ENCODE measurements at regions not wholly inside any gene's neighbourhood (a gene's known extent, or its start where the extent isn't known, plus 50 kb on each side); places are given as distances from the start of the nearest gene placed in this dataset.
"Not testable (repeated sequence)": the region's sequence is repeated elsewhere in the genome, so short reads cannot be mapped to it uniquely, and the experiment has no call there.

DNA sequence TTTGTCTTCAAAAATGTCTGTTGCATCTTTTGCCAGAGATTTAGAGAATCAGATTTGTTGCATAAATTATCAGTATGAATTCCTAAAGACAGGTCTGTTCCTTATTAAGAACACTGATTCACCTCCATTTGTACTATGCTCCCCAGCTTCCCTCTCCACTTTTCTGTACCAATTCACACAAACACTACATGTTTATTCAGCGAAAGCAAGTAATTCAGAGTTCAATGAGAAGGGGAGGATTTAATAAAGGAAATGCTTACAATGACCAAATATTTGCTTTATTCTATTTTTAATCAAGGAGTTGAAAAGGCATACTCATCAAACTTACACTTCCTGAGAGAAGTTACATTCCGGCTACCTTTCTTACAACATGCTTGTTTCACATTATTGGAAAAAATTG lies 135.5 kb downstream of the NBPF8 start:
- DNase-seq (ENCODE audit: low read depth, low spot score), result not testable (repeated sequence)

- DNase-seq (ENCODE audit: low read depth, low spot score), result not testable (repeated sequence)
Observed at GRCh38 chr1:120552190-120552589, 137.4 kb downstream of the NBPF8 start.

- DNase-seq (ENCODE audit: low read depth, low spot score), result not testable (repeated sequence)
Observed at GRCh38 chr1:120557605-120558302, 142.9 kb downstream of the NBPF8 start.

GRCh38 chr1:120558303-120559060 lies 143.6 kb downstream of the NBPF8 start:
- DNase-seq (ENCODE audit: low read depth, low spot score), result peak; percentile 45

- DNase-seq (ENCODE audit: low read depth, low spot score), result not testable (repeated sequence)
Observed at GRCh38 chr1:120561767-120562166, 146.9 kb downstream of the NBPF8 start.

GRCh38 chr1:120565396-120565795 lies 150.6 kb downstream of the NBPF8 start:
- DNase-seq (ENCODE audit: low read depth, low spot score), result not testable (repeated sequence)

DNA sequence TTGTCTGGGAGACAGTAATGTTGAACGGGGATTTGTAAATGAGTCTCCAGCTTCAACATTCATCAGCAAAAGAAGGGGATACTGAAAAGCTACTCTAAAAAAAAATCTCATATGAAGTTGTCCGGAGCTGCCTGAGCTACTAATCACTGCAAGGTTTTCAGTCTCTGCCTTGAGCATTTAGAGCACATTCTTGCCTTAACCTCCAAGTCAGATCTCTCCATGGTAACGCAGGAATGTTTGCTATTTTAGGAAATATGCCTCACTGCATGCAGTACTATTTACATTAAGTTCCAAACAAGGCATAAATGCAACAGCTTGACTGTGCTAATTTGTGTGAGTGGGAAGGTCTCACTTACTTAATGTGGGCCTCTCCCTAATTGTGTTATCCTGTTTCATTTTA lies 152.8 kb downstream of the NBPF8 start:
- DNase-seq (ENCODE audit: low read depth, low spot score), result not testable (repeated sequence)

DNA sequence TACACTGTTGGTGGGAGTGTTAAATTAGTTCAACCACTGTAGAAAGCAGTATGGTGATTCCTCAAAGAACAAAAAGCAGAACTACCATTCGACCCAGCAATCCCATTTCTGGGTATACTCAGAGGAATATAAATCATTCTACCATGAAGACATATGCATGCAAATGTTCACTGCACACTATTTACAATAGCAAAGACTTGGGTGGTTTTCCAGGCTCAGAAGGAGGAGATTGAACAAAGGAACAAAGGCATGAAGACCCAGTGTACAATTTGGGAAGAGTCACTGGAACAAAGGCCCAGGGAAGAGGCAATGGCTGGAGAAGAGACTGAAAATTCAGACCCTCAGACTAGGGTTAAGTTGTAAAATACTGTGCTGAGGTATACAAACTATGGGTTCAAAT lies 148.5 kb upstream of the NBPF26 start:
- DNase-seq (ENCODE audit: low read depth, low spot score), result not testable (repeated sequence)

DNA sequence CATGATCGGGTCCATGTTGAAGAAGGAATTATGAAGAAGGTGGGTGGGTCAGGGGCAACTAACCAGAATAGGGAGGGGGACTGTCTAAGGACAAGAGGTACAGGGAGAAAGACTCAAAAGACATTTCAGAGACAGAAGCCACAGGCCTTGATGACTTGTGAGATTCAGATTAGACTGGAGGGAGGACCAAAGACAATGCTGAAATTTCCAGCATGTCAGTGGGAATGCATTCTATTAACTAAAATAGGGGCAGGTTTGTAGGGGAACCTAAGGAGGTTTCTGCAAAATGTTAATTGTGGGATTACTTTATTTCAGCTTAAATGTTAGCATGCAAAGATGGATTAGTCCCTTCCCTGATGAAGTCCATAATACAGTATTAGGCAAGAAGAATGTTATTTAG lies 141.6 kb upstream of the NBPF26 start:
- not testable (repeated sequence) for DNase-seq (ENCODE audit: low read depth, low spot score)

DNA sequence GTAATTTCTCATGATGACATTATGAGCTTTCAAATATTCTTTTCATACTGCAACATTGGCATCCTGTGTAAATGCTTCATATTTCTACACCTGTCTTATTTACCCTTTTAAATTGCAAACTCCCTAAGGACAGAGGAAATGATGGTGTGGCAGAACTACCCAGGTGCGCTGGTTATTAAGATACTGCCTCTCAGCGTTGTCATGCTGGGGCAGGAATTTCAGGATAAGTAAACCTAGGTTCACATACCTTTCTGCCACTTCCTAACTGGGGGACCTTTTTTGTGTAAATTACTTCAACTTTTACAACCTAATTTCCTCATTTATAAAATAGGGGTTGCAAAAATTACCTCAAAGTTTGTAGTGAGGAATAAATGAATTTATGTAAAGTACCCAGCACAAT lies 137.7 kb upstream of the NBPF26 start:
- not testable (repeated sequence) for DNase-seq (ENCODE audit: low read depth, low spot score)

GRCh38 chr1:120588811-120589210 lies 134.9 kb upstream of the NBPF26 start:
- not testable (repeated sequence) for DNase-seq (ENCODE audit: low read depth, low spot score)

GRCh38 chr1:120591774-120592173 lies 132.0 kb upstream of the NBPF26 start:
- DNase-seq (ENCODE audit: low read depth, low spot score), result not testable (repeated sequence)

DNA sequence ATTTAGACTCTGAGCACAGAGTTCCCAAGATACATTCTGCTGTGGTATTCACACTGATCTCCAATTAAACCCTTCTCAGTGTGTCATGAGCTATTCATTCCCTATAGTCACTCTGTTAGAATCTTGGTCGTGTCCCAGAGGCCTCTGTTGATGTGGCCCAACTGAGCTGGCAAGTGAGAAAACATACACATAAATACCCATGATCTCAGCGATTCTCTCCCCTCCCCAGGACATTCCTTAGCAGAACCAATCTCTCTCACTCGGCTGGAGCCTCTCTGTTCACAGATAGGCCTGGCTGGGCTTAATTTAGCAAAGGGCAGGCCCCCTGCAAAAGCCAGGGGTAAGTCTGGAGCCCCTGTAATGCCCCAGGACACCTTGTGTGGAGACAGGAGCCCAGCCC lies 130.8 kb upstream of the NBPF26 start:
- not testable (repeated sequence) for DNase-seq (ENCODE audit: low read depth, low spot score)

DNA sequence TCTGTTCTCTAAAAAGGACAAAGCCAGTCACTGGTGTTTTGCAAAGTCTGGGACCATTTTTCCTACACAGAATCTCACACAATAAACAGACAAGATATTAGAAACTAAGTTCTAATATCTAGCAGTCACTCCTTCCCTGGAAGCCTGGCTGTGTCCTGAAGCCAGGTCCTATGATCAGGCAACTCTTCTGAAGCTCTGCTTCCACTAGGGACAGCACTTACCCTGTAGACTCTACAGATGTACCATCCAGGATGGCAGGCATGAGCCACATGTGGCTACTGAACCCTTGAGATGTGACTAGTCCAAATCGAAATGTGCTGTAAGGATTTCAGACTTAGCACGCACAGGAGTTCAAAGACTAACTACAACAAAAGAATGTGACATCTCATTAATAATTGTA lies 130.1 kb upstream of the NBPF26 start:
- not testable (repeated sequence) for DNase-seq (ENCODE audit: low read depth, low spot score)

DNA sequence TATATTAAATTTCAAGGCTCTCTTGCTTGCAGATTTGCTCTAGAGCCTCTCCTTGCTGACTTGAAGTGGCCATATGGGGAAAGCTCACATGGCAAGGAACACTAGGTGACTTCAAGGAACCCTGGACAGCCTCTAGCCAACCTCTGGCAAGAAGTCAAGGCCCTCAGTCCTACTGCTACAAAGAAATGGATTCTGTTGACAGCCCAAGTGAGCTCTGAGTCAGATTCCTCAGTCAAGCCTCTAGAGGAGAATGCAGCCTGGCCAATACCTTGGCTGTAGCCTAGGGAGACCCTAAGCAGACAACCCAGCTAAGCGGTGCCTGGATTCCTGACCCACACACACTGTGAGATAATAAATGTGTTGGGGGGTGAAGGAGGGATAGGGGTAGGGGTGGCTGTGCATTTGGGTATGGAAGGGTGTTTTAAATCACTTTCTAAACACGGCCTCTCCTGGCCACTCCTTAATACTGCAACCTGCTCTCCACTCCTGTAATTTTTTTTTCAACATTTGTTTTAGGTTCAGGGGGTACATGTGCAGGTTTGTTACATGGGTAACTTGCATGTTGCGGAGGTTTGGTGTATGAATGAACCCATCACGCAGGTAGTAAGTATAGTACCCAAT lies 125.3 kb upstream of the NBPF26 start:
- DNase-seq (ENCODE audit: low read depth, low spot score), result not testable (repeated sequence)

DNA sequence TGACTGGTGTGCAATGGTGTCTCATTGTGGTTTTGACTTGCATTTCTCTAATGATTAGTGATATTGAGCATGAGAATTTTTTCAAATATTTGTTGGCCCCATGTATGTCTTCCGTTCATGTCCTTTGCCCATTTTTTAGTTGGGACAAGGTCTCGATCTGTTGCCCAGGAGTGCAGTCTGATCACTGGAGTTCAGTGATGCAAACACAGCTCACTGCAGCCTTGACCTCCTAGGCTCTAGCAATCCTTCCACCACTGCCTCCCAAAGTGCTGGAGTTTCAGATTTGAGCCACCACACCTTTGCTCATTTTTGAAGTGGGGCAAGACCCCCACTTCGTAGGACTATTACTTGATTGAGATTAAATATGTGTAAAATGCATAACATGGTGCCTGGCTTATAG lies 124.2 kb upstream of the NBPF26 start:
- not testable (repeated sequence) for DNase-seq (ENCODE audit: low read depth, low spot score)

- DNase-seq (ENCODE audit: low read depth, low spot score), result not testable (repeated sequence)
Observed at GRCh38 chr1:120600442-120601041, 123.2 kb upstream of the NBPF26 start.

DNA sequence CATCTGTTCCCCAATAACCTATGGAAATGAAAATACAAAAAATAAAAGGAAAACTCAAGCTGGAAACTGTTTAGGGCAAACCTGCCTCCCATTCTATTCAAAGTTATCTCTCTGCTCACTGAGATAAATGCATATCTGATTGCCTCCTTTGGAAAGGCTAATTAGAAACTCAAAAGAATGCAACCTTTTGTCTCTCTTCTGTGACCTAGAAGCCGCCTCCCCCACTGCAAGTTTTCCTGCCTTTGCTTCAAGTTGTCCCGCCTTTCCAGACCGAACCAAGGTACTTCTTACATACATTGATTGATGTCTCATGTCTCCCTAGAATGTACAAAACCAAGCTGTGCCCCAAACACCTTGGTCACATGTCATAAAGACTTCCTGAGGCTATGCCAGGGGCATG lies 115.9 kb upstream of the NBPF26 start:
- not testable (repeated sequence) for DNase-seq (ENCODE audit: low read depth, low spot score)

DNA sequence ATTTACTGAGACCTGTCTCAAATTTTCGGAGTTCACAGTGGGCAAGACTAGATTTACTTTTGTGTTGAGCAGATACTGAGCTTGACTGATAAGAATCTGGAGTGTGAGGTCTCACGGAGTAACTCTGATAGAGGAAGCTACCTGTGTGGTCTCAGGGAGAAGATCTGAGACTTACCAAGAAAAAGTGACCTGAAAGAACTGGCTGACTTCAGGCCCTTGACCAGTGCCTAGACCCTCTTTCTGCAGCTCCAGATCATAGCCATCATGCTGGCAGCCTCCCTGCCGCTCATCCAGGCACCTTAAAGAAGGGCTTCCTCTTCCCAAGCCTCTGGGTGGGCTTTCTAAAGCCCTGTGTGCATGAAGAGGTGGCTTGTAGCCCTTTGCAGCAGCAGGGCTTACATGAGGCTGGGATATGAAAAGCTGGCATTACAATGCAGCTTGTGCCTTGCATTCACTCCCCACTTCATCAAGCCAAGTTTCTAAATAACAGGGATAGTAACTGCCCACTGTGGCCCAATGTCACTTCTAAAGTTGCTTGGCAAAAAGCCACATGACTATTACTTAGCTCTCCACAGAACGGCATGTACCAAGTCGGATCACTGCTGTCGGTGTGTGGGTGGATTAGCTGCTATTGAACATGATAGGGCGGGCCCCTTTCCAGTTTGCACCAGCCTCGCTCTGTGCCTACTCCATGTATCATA lies 115.3 kb upstream of the NBPF26 start:
- not testable (repeated sequence) for DNase-seq (ENCODE audit: low read depth, low spot score)

DNA sequence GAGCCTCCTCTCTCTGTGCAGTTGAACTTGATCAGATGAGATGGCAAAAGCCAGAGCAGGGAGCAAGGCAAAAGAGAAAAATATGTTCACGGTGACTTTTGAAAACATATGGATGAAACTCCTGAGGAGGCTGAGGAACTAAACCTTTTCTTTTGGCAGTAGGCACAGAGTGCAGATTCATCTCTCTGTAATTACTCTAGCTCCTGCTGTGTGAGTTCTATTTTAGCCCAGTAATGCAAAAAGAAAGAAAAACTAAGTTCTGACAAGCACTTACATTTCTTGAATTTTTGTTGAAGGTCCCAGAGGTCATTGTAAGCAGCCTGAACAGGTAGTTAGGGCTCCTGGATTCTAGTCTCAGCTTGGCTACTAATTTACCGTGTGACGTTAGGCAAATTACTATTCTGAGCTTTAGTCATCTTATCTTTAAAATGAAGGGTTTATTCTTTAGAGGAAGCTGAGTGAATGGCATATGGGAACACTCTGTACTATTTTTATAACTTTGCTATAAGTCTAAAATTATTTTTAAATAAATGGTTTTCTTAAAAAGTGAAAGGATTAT lies 114.7 kb upstream of the NBPF26 start:
- DNase-seq (ENCODE audit: low read depth, low spot score), result not testable (repeated sequence)

DNA sequence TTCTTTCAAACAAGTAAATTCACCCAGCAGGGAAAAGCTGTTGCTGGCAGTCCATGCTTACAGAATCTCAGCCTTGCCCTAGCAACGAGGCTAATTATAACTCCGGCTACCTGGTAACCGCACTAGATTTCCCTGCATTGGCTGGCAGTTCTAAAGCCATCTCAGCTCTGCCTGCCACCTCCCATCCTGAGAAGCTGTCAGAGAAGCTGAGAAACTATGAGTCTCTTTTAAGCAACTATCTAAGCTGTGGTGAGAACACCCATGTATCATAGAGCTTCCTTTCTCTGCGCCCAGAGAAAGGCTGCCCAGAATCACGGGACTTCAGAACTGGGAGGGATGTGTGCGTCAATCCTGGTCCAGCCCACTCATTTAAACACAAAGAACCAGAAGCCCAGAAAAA lies 113.9 kb upstream of the NBPF26 start:
- DNase-seq (ENCODE audit: low read depth, low spot score), result not testable (repeated sequence)
